GM21825 (cell line): ENCODE measurements at regions not wholly inside any gene's neighbourhood (a gene's known extent, or its start where the extent isn't known, plus 50 kb on each side); places are given as distances from the start of the nearest gene placed in this dataset.
"Not testable (repeated sequence)": the region's sequence is repeated elsewhere in the genome, so short reads cannot be mapped to it uniquely, and the experiment has no call there.

Experiments
- ATAC-seq: cut with Tn5 transposase; IDR thresholded peaks from one replicate; pipeline ENCODE4 v1.9.1; 2021; ENCODE audit warnings: mild to moderate bottlenecking, moderate library complexity; ENCODE audit not compliant: unreplicated experiment

DNA sequence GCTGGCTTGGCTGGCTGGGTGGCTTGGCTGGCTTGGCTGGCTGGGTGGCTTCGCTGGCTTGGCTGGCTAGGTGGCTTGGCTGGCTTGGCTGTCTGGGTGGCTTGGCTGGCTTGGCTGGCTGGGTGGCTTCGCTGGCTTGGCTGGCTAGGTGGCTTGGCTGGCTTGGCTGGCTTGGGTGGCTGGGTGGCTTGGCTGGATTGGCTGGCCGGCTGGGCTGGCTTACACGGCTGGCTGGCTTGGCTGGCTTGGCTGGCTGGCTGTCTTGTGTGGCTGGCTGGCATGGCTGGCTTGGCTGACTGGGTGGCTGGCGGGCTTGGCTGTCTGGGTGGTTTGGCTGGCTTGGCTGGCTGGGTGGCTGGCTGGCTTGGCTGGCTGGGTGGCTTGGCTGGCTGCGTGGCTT, 437.0 kb downstream of the GOLGA6L6 start:
- not testable (repeated sequence) for ATAC-seq

DNA sequence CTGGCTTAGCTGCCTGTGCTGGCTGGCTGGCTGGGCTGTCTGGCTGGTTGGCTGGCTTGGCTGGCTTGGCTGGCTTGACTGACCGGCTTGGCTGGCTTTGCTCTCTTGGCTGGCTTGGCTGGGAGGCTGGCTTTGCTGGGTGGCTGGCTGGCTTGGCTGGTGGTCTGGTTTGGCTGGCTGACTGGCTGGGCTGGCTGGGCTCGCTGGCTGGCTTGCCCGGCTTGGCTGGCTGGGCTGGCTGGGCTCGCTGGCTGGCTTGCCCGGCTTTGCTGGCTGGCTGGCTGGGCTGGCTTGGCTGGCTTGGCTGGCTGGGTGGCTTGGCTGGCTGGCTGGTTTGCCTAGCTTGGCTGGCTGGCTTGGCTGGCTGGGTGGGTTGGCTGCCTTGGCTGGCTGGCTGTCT, 438.7 kb downstream of the GOLGA6L6 start:
- not testable (repeated sequence) for ATAC-seq

DNA sequence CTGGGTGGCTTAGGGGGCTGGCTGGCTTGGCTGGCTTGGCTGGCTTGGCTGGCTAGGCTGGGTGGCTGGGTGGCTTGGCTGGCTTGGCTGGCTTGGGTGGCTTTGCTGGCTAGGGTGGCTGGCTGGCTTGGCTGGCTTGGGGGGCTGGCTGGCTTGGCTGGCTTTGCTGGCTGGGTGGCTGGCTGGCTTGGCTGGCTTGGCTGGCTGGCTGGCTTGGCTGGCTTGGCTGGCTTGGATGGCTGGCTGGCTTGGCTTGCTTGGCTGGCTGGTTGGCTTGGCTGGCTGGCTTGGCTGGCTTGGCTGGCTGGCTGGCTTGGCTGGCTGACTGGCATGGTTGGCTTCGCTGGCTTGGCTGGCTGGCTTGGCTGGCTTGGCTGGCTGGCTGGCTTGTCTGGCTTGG, 439.4 kb downstream of the GOLGA6L6 start:
- not testable (repeated sequence) for ATAC-seq

DNA sequence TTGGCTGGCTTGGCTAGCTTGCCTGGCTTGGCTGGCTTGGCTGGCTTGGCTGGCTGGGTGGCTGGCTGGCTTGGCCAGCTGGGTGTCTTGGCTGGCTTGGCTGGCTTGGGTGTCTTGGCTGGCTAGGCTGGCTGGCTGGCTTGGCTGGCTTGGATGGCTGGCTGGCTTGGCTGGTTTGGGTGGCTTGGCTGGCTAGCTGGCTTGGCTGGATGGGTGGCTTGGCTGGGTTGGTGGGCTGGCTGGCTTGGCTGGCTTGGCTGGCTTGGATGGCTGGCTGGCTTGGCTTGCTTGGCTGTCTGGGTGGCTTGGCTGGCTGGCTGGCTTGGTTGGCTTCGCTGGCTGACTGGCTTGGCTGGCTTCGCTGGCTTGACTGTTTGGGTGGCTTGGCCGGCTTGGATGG, 440.3 kb downstream of the GOLGA6L6 start:
- not testable (repeated sequence) for ATAC-seq

DNA sequence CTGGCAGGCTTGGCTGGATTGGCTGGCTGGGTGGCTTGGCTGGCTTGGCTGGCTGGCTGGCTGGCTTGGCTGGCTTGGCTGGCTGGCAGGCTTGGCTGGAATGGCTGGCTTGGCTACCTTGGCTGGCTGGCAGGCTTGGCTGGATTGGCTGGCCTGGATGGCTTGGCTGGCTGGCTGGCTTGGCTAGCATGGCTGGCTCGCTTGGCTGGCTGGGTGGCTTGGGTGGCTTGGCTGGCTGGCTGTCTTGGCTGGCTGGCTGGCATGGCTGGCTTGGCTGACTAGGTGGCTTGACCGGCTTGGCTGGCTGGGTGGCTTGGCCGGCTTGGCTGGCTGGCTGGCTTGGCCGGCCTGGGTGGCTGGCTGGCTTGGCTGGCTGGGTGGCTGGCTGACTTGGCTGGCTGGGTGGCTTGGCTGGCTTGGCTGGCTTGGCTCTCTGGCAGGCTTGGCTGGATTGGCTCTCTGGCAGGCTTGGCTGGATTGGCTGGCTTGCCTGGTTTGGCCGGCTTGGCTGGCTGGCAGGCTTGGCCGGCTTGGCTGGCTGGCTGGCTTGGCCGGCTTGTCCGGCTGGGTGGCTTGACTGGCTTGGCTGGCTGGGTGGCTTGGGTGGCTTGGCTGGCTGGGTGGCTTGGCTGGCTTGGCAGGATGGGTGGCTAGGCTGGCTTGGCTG, 440.9 kb downstream of the GOLGA6L6 start:
- not testable (repeated sequence) for ATAC-seq

DNA sequence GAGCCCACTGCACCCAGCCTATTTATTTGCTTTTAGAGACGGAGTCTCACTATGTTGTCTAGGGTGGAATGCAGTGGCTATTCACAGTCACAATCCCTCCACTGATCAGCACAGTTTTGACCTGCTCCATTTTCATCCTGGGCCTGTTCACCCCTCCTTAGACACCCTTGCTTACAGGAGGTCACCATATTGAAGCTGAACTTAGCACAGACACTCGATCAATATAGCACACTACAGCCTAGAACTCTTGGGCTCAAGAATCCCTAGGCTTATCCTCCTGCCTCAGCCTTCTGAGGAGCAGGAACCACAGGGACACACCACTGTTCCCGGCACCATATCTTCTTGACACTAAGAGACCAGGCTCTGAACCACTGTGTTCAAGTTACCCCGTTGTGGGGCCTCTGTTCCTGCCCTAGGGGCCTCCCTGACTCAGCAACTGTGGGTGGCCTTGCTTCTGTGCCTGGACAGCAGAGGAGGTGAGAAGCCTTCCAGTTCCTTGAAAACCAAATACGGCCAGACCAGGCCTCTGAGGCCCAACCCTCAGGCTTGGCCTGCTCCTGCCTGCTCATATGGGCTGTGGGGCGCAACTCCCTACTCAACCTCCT, 445.8 kb downstream of the GOLGA6L6 start:
- ATAC-seq: not testable (repeated sequence)

DNA sequence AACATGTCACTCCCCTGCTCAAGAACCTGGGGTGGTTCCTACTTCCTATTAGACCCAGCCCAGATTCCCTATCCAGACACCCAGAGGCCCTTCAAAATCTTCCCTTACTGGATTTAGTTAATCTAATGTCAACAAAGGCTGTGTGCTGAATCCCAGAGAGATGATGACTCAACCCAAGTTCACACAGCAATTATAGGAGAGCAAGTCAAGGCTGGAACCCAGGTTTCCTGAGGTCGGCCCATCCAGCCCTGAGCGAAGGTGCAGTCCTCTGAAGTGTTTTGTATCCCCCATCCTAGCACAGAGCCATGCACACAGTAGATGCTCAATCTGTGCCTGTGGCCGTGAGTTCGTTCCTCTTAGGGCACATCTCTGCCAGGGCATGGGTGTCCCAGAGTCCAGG, 452.1 kb downstream of the GOLGA6L6 start:
- ATAC-seq: not testable (repeated sequence)

DNA sequence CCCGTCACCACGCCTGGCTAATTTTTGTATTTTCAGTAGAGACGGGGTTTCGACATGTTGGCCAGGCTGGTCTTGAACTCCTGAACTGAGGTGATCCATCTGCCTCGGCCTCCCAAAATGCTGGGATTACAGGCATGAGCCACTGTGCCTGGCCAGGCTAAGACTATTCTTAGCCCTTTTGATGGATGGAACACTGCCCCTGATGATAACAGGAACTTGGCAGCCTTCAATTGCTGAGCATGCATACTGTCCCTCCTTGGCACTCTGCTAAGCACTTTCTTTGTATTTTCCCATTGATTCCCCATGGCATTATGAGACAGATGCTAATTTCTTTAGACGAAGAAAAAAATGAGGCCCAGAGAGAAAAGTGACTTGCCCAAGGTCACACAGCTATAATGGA, 457.6 kb downstream of the GOLGA6L6 start:
- ATAC-seq: not testable (repeated sequence)

DNA sequence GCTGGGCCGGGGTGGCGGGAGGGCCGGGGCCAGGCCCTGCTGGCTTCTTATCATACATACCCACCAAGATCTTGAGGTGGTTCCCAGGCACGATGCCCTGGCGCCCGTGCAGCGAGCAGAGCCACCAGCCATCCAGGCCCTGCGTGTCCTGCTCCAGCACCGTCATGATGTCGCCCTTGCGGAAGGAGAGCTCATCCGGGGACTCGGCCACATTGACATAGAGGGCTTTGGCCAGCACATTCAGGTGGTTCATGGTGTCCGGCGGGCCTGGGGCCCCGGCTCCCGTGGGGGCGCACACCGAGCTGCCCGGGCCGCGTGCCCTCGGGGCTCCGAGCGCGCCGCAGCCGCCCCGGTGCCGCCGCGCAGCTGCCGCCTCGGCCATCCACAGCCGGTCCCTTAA, 467.5 kb downstream of the GOLGA6L6 start:
- not testable (repeated sequence) for ATAC-seq

DNA sequence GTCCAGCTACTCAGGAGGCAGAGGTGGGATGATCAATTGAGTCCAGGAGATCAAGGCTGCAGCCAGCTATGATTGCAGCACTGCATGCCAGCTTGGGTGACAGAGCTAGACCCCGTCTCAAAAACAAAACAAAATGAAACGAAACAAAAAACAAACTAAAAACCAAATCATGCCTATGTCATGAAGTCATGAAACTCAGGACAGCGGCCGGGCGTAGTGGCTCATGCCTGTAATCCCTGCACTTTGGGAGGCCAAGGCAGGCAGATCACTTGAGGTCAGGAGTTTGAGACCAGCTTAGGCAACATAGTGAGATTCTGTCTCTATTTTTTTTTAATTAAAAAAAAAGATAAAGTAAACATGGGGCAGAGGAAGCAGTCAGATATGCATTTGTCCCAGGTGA, 472.6 kb downstream of the GOLGA6L6 start:
- ATAC-seq: not testable (repeated sequence)

DNA sequence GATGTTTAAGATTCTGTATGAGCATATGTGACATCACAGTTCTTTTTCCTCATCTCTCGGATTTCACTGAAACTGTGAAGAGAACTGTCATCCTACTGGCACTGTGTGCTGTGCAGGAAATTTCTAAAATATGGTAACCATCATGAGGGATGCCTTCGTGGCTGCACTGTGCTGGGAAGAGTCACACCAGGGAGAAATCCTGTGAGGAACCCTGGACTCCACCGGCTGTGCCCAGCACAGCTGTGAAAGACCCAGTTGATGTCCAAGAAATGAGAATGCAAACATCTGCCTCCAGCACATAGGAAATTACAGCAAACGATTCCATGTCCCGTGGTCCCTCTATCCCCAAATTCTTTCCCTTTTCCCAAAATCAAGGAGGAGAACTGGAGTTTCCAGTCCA, 475.4 kb downstream of the GOLGA6L6 start:
- ATAC-seq: not testable (repeated sequence)

DNA sequence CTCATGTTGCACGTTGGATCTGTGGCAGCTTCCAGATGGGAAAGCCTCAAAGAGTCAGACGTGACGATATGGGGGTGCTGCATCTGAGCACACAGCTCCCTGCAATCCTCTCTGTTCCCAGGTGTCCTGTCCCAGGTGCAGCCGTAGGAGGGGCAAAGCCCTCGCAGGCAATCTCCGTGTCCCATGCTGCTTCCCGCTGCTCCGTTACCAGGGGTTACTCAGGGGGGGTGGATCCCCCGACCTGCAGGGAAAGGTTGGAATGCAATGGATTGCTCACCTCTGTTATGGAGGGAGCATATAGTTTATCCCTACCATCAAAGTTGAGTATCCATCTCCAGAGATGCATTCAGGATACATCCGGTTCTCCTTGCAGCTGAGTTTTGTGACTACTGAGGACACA, 476.1 kb downstream of the GOLGA6L6 start:
- ATAC-seq: not testable (repeated sequence)

DNA sequence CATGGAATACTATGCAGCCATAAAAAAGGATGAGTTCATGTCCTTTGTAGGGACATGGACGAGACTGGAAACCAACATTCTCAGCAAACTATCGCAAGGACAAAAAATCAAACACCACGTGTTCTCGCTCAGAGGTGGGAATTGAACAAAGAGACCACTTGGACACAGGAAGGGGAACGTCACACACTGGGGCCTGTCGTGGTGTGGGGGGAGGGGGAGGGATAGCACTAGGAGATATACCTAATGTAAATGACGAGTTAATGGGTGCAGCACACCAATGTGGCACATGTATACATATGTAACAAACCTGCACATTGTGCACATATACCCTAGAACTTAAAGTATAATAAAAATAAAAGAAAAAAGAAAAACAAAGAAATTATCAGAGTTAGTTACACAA, 478.4 kb downstream of the GOLGA6L6 start:
- ATAC-seq: not testable (repeated sequence)

DNA sequence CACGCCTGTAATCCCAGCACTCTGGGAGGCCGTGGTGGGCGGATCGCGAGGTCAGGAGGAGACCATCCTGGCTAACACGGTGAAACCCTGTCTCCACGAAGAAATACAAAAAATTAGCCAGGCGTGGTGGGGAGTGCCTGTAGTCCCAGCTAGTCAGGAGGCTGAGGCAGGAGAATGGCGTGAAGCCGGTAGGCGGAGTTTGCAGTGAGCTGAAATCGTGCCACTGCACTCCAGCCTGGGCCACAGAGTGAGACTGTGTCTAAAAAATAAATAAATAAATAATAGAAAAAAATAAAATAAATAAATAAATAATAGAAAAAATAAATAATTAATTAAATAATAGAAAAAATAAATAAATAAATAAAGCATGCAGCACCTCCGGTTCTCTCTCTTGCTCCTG, 480.8 kb downstream of the GOLGA6L6 start:
- not testable (repeated sequence) for ATAC-seq

DNA sequence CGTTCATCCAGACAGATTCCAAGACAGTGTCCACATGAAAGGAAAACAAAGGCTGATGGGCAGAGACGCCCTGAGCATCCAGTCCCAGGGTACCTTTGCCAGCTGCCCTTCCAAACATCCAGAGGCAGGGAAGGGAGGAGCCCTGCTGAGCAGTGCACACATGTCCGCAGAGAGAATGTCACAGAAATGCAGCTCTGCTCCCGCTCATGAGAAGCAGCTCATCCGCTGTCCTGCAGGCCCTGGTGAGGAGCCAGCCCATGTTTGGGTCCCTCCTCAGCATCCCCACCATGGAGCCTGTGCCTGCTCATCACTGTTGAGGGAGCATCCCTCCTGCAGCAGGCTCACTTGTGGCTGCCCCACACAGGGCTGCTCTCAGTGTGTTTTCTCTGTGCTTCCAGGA, 484.7 kb downstream of the GOLGA6L6 start:
- not testable (repeated sequence) for ATAC-seq

DNA sequence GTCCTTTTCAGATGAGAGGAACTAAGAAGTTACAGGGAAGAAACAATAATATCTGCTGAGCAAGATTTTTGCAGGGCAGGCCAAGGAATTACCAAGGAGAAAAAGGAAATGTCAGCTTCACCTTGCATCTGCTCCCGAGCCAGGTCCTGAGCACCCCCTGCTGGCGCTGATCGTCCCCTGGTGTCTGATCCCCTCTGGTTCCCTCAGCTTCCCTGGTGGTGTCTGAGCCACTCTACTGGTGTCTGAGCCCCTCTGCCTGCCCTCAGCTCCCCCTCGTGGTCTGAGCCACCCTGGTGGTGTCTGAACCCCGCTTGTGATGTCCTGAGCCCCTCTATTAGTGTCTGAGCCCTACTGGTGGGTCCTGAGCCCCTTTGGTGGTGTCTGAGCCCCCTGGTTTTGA, 485.7 kb downstream of the GOLGA6L6 start:
- ATAC-seq: not testable (repeated sequence)

DNA sequence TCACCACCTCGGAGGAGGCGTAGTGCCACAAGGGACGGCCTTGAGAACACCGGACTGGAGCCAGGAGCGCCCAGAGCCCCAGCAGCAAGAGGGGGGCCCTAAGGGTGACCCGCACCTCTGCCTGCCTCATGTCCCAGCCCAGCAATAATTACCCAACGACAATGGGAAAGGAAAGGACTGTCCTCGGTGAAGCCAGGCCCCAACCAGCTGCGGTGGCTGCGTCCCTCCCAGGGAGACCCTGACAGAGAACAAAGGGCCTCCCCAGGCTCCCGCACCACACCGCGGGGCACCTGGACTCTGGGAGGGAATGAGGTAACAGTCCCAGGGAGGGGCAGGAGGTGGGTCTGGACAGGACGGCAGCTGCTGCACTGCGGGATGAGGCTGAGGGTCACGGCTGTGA, 493.4 kb downstream of the GOLGA6L6 start:
- ATAC-seq: not testable (repeated sequence)

DNA sequence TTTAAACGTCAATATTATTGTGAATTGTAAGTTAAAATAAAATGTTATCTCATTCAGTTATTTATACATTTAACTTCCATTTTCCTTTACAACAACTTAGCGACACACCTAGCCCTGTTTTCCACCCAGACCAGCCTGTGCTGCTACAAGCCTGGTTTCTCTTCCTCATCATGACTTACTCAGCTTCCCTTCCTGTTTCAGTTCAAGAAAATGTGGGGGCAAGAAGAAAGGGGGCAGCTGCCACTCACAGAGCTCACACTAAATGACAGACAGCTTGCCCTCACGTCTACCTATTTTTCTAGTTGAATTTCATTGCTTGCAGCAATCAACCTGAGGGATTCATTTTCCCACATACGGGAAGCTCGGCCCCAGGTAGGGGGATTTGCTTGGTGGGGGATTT, 496.4 kb downstream of the GOLGA6L6 start:
- not testable (repeated sequence) for ATAC-seq

DNA sequence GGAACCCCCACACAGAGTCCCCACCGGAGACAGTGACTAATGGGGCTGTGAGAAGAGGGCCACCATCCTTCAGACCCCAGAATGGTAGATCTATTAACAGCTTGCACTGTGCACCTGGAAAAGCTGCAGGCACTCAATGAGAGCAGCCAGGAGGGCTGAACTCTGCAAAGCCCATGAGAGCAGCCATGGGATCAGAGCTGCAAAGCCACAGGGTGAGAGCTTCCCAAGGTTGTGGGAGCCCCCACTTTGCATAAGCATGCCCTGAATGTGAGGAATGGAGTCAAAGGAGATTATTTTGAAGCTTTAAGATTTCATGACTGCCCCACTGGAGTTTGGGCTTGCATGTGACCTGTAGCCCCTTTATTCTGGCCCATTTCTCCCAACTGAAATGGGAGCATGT, 500.9 kb downstream of the GOLGA6L6 start:
- ATAC-seq: not testable (repeated sequence)

DNA sequence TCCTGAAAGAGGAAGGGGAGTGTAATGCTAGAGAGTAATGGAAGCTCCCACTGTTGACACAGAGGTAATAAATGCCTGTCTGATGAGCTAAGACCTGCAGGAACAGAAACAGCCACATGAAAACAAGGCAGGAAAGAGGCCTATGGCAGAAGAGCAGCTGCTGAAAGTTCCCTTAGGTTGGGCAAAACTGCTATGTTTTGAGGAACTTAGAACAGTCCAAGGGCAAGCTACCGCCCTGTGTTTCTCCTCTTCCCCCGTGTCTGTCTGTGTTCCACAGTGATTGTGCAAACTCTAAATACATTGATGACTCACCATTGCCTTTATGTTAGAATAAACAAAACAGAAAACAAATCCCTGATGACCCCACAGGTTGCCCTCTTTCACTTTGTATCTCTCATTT, 516.6 kb downstream of the GOLGA6L6 start:
- ATAC-seq: not testable (repeated sequence)

DNA sequence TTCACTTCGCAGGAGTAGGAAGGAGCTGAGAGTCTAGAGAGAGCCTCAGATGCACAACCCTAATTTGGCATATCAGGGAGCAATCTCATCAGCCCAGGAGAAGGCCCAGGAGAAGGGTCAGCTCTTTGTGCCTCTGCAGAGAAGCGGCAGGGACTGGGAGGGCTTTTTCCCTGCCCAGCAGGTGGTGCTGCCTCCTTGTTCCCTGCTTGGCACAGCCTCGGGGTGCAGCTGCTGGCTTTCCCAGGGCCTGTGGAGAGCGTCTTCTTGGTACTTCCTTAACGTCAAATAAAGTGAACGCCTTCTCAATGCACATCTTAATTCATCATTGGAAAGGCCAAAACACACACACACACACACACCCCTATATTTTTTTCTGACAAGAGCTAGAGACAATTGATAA, 519.3 kb downstream of the GOLGA6L6 start:
- not testable (repeated sequence) for ATAC-seq

DNA sequence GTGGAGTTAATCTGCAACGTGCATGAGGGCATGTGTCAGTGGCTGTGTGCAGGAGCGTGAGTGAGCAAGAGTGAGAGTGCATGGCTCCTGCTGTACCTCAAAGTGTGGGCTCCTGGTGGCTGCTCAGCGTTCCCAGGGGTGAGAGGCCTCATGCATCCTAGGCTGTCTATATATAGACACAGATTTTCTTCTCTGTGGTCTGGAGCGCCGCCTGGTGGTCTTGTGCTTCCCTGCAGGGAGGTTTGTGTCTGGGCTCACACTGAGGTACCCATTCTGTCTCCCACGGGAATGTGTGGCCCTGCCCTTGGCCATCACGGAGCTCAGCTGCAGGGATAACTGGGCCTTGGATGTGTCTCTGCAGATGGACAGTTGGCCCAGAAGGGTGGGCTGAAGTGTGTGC, 520.2 kb downstream of the GOLGA6L6 start:
- not testable (repeated sequence) for ATAC-seq

DNA sequence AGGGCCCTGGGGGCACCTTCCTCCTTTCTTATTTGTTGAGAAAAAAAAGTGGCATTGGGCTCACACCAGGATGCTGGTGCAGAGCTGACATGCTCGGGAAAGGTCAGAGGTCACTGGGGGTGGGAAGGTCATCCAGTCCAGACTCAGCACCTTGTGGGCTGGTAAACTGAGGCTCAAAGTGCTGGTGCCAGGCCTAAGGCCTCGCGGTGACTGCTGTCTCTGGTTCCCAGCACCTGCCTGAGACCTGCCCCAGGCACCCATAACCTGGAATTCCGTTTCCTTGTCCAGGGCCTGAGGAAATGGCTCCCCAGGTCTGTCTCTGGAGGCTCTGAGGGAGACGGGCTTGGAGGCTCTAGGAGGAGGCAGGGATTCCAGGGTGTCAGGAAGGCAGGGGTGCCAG, 521.0 kb downstream of the GOLGA6L6 start:
- not testable (repeated sequence) for ATAC-seq
